B cell (primary cell): ENCODE measurements at regions not wholly inside any gene's neighbourhood (a gene's known extent, or its start where the extent isn't known, plus 50 kb on each side); places are given as distances from the start of the nearest gene placed in this dataset.

Experiments used
- ATAC-seq: fragments of 200-7000 bp; cut with Tn5 transposase; one replicate; pipeline ENCODE4 v1.10.0; 2021; ENCODE audit warnings: low read depth, mild to moderate bottlenecking, moderate number of reproducible peaks, moderate library complexity
- CTCF ChIA-PET: fragments of 350-600 bp; sonication (Branson Sonifier 250); formaldehyde crosslinking; loops from one replicate; lab custom pipeline; 2021; ENCODE audit warnings: antibody characterized with exemption, inconsistent platforms; lab: Charles Lee
- POLR2A ChIA-PET: fragments of 350-600 bp; sonication (Branson Sonifier 250); formaldehyde crosslinking; loops from one replicate; lab custom pipeline; 2021; ENCODE audit warnings: antibody characterized with exemption; lab: Charles Lee
- DNase-seq: peaks from one replicate; pipeline ENCODE4 v3.0.0; 2013
- H2AFZ ChIP-seq: 2 replicates; pipeline ENCODE4 v1.6.1; 2012; ENCODE audit warnings: mild to moderate bottlenecking, low read depth, low read length; ENCODE audit not compliant: insufficient read depth, poor library complexity, severe bottlenecking
- H3K27ac ChIP-seq, 2 donors: 1 replicate in 1 of 2; 2 replicates in 1 of 2; pipeline ENCODE4 v1.5.1; 2012 to 2013; ENCODE audit warnings: low read length in 2 of 2, mild to moderate bottlenecking in 2 of 2, moderate library complexity in 1 of 2
- H3K27me3 ChIP-seq, 4 experiments: fragments of 200-600 bp in 1 of 4; sonication (generic) in 1 of 4; replicated peaks in 1 of 4; 1 replicate in 2 of 4; 2 replicates in 2 of 4; pipeline versions ENCODE4 v1.6.1 to v1.7.0; 2013 to 2016; ENCODE audit warnings: low read length in 3 of 4, mild to moderate bottlenecking in 2 of 4, mixed read lengths in 1 of 4, moderate library complexity in 1 of 4; ENCODE audit not compliant: insufficient read depth in 4 of 4, control insufficient read depth in 3 of 4; ENCODE audit errors: control extremely low read depth in 1 of 4
- H3K36me3 ChIP-seq, 2 experiments: replicated peaks in 1 of 2; 1 replicate in 1 of 2; 2 replicates in 1 of 2; pipeline versions ENCODE4 v1.6.1 to v1.7.1; 2013; ENCODE audit warnings: low read length in 1 of 2; ENCODE audit not compliant: insufficient read depth in 2 of 2, control insufficient read depth in 1 of 2; ENCODE audit errors: control extremely low read depth in 1 of 2, extremely low read depth in 1 of 2
- H3K4me1 ChIP-seq, 2 donors: fragments of 200-600 bp in 1 of 2; sonication (generic) in 1 of 2; 1 replicate in 1 of 2; 2 replicates in 1 of 2; pipeline versions ENCODE4 v1.5.1 to v1.6.1; 2013 to 2017; ENCODE audit warnings: low read length in 2 of 2; ENCODE audit not compliant: control insufficient read depth in 2 of 2, insufficient read depth in 2 of 2
- H3K4me2 ChIP-seq: replicated peaks from 2 replicates; pipeline ENCODE3; 2012; ENCODE audit warnings: mild to moderate bottlenecking, low read depth, low read length; ENCODE audit not compliant: poor library complexity, severe bottlenecking
- H3K4me3 ChIP-seq, 5 experiments: fragments of 200-600 bp in 1 of 5; sonication (generic) in 1 of 5; 1 replicate in 3 of 5; 2 replicates in 2 of 5; pipeline versions ENCODE4 v1.5.1 to v1.7.0; 2011 to 2016; ENCODE audit warnings: low read length in 4 of 5, mild to moderate bottlenecking in 4 of 5, low read depth in 2 of 5, control low read depth in 1 of 5, moderate library complexity in 1 of 5; ENCODE audit not compliant: insufficient read depth in 1 of 5; ENCODE audit errors: control extremely low read depth in 1 of 5, extremely low read depth in 1 of 5
- H3K79me2 ChIP-seq: fragments of 200-600 bp; sonication (generic); one replicate; pipeline ENCODE4 v1.6.0; 2016; ENCODE audit warnings: low read length; ENCODE audit not compliant: control insufficient read depth, insufficient read depth
- H3K9ac ChIP-seq: fragments of 200-600 bp; sonication (generic); 2 replicates; pipeline ENCODE4 v1.6.1; 2017; ENCODE audit warnings: mild to moderate bottlenecking, low read length, moderate library complexity
- H3K9me3 ChIP-seq, 3 donors: one replicate each; pipeline versions ENCODE4 v1.6.1 to v1.7.1; 2013; ENCODE audit warnings: low read length in 2 of 3; ENCODE audit not compliant: control insufficient read depth in 2 of 3, insufficient read depth in 1 of 3; ENCODE audit errors: control extremely low read depth in 1 of 3
- H4K20me1 ChIP-seq: 2 replicates; pipeline ENCODE4 v1.6.0; 2012; ENCODE audit warnings: mild to moderate bottlenecking, low read length; ENCODE audit not compliant: insufficient read depth, control insufficient read depth, poor library complexity, severe bottlenecking
- H3K27ac Mint-ChIP-seq: one replicate; pipeline ENCODE4 v1.8.0; 2021; ENCODE audit warnings: mixed read lengths
- H3K27me3 Mint-ChIP-seq: one replicate; pipeline ENCODE4 v1.8.0; 2021; ENCODE audit warnings: mixed read lengths
- H3K4me1 Mint-ChIP-seq: one replicate; pipeline ENCODE4 v1.8.0; 2021; ENCODE audit warnings: mixed read lengths
- H3K4me3 Mint-ChIP-seq: one replicate; pipeline ENCODE4 v1.8.0; 2021; ENCODE audit warnings: mixed read lengths
- H3K9me3 Mint-ChIP-seq: one replicate; pipeline ENCODE4 v1.8.0; 2022; ENCODE audit warnings: mixed read lengths; ENCODE audit not compliant: insufficient read depth
- CTCF ChIP-seq: fragments of 200-600 bp; IDR thresholded peaks from one replicate; pipeline ENCODE4 v1.8.0; 2022; ENCODE audit warnings: antibody characterized with exemption, mild to moderate bottlenecking
- EZH2 ChIP-seq: IDR thresholded peaks from 2 replicates; pipeline ENCODE4 v1.6.1; 2012; ENCODE audit warnings: borderline replicate concordance, low read depth, mild to moderate bottlenecking, moderate library complexity, low read length; ENCODE audit not compliant: insufficient read depth, poor library complexity, severe bottlenecking
- WGBS: methylation state at CpG from one replicate; pipeline ENCODE4 v1.1.5; 2013; ENCODE audit warnings: missing lambda C conversion rate; ENCODE audit not compliant: insufficient coverage; 5-methylcytosine and 5-hydroxymethylcytosine counted together
- intact Hi-C: fragments of 100-400 bp; cut with micrococcal nuclease; formaldehyde crosslinking; loops from one replicate; pipeline ENCODE4 v1.10.0; 2022

DNA sequence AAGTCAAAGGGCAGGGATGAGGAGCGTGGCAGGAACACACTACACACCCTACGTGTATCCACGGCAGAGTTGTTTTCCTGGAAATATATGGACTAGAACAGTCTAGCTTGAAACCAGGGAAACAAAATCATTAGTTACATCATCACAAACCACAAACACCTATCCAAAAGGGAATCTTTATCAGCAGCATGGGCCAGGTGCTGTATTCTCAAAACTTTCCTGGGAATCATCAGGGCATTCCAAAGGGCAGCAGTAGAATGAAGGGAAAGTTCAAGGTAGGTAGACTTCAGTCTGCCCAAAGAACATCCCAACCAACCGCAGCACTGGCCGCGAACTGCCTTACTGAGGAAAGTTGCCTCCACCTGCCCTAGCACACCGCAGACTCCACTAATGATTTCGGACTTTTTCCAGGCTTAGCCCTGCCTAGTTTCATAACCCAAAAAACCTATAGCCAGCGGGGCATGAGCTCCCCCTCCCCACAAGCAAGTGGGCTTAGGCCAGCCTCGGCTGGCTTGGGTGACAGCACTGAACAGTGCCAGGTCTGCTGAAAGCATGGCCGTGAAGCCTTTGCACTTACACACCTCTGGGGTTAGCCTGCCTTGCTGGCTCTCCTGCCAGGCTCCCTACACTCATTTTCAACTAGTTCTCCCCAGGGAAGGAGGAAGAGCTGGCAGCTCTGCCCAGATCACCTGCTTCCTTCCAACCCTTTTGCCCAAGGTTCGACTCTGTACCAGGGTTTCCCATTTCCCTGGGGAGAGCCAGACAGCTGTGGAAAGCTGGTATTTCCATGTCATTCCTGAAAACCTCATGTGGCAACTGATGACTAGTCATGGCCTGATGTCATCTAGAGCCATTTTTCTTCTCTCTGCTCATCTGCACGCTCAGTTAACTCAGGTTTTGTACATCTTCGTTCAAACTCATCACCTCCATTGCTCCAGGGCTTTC lies 77.3 kb upstream of the UBAC2 start:
- POLR2A ChIA-PET, result no interaction called here

More for the DNA sequence above, 77.3 kb upstream of the UBAC2 start:
- Histone ChIP-seq H3K27ac (no peak overlapping the region), H4K20me1 (no peaks in the 10 kb centered on the region), H3K4me2 (no peak overlapping the region), H3K9ac (no peak overlapping the region), H3K4me3 (no peak overlapping the region), H3K4me1 (peaks cover 4 to 8% of the 10 kb centered on the region in 2 donors), H2AFZ (no peak overlapping the region), H3K9me3 (peaks cover 0 to 9% (median 0%) of the 10 kb centered on the region in 3 donors), H3K36me3 (no peaks in the 10 kb centered on the region), H3K27me3 (peaks cover 0 to 10% (median 3%) of the 10 kb centered on the region in 4 experiments), H3K79me2 (no peaks in the 10 kb centered on the region)
- TF ChIP-seq EZH2, result no peak
- no peak for TF ChIP-seq CTCF
- CTCF ChIA-PET, result no interaction called here
- intact Hi-C loops, result no loop called here
- Mint-ChIP-seq H3K27ac (no peak overlapping the region), H3K27me3 (peaks cover 10% of the 10 kb centered on the region), H3K9me3 (peaks cover 2% of the 10 kb centered on the region), H3K4me3 (no peak overlapping the region), H3K4me1 (peaks cover 8% of the 10 kb centered on the region)
- WGBS, result 89% methylated on average over 11 of the region's 14 CpGs
- ATAC-seq (no peak), DNase-seq (no peak)
